Adrenal gland (tissue), 5 donors: ENCODE measurements at regions not wholly inside any gene's neighbourhood (a gene's known extent, or its start where the extent isn't known, plus 50 kb on each side); places are given as distances from the start of the nearest gene placed in this dataset.

Source experiments
- CTCF ChIP-seq, 6 experiments: fragments of 450-650 bp in 4 of 6; fragments of 200-600 bp in 2 of 6; sonication (generic) in 1 of 6; IDR thresholded peaks; 1 replicate in 5 of 6; 2 replicates in 1 of 6; pipeline versions ENCODE4 v1.5.1 to v1.8.0; 2016 to 2021; ENCODE audit warnings: antibody characterized with exemption in 6 of 6, mild to moderate bottlenecking in 2 of 6, moderate library complexity in 1 of 6
- POLR2A ChIP-seq, 2 donors: fragments of 450-650 bp; IDR thresholded peaks; one replicate each; pipeline ENCODE4 v1.6.1; 2017; ENCODE audit warnings: antibody characterized with exemption in 2 of 2, mild to moderate bottlenecking in 2 of 2, moderate library complexity in 1 of 2
- donor health status: DM: no; HTN: no; CAD: no.

- TF ChIP-seq POLR2A (IDR thresholded peaks at IDR 0.05) (no peak), CTCF (IDR thresholded peaks at IDR 0.05) (no peak)
Measured at GRCh38 chr2:6072768-6073167, 380.6 kb downstream of the SOX11 start.
